NCI-H2196 (cell line): ENCODE measurements at regions not wholly inside any gene's neighbourhood (a gene's known extent, or its start where the extent isn't known, plus 50 kb on each side); places are given as distances from the start of the nearest gene placed in this dataset.
"Not testable (repeated sequence)": the region's sequence is repeated elsewhere in the genome, so short reads cannot be mapped to it uniquely, and the experiment has no call there.

ENCODE experiments used
- DNase-seq: peaks from one replicate; lab custom pipeline; 2025; ENCODE audit not compliant: unreplicated experiment; lab: John Stamatoyannopoulos, UW

- no peak for DNase-seq
Measured at GRCh38 chr5:99614888-99615287, 686.1 kb upstream of the CHD1 start.

- no peak for DNase-seq
Measured at GRCh38 chr5:99607124-99607523, 678.3 kb upstream of the CHD1 start.

GRCh38 chr5:99605904-99606303, 677.1 kb upstream of the CHD1 start:
- no peak for DNase-seq

- DNase-seq: no peak
Measured at GRCh38 chr5:99600952-99601351, 672.1 kb upstream of the CHD1 start.

DNA sequence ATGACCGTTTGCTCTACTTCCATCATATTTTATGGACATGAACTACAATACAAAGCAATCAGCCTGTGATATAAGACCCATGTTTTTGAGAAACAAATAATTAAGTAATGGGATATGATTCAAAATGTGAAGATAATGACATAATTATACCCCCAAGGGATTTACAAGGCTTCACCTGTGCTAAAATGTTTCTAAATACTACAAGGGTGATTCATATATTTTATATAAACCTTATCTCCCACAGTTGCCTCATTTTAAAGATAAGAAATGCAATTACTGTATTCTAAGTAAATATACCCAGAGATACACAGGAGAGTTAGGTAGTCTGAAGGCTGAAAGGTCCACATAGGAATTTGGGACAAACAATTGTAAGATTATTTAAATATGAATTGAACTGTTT, 662.0 kb upstream of the CHD1 start:
- no peak for DNase-seq

- no peak for DNase-seq
Measured at GRCh38 chr5:99589424-99589823, 660.6 kb upstream of the CHD1 start.

- no peak for DNase-seq
Measured at GRCh38 chr5:99587983-99588382, 659.2 kb upstream of the CHD1 start.

GRCh38 chr5:99586878-99587277, 658.1 kb upstream of the CHD1 start:
- no peak for DNase-seq

GRCh38 chr5:99581204-99581603, 652.4 kb upstream of the CHD1 start:
- DNase-seq: not testable (repeated sequence)

GRCh38 chr5:99562937-99563627, 634.3 kb upstream of the CHD1 start:
- DNase-seq: not testable (repeated sequence)

GRCh38 chr5:99553211-99553810, 624.5 kb upstream of the CHD1 start:
- no peak for DNase-seq

GRCh38 chr5:99544356-99544755, 615.5 kb upstream of the CHD1 start:
- no peak for DNase-seq

DNA sequence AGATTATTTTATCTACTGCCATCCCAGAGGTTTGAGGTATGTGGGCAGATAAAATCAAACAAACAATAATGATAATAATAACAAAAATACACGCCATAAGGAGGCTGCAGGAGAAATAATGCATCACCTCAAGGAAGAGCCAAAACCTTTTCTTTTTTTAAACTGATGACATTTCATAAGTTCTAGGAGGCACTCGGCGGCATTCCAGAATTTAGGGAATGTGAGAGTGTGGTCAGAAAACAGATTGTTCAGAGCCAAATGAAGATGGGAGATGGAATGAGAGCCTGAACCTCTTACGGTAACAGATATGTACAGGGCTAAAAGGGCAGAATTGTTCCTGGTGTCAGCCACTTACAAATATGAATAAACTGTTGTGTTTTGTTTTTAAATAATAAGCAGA, 615.0 kb upstream of the CHD1 start:
- no peak for DNase-seq

DNA sequence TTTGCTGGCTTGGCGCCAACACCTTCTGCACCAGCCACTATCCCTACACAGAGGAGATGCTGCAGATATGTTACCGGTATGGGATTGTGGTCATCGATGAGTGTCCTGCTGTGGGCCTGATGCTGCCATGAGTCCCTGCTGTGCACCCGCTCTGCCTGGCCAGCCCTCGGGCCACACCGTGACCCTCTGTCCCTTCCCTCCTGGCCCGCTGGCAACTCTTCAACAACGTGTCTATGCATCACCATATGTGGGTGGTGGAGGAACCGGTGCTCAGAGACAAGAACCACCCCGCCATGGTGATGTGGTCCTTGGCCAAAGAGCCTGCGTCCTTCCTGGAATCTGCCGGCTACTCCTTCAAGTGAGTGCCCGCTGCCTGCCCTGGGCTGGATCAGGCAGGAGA, 605.4 kb upstream of the CHD1 start:
- not testable (repeated sequence) for DNase-seq

GRCh38 chr5:99521666-99522065, 592.9 kb upstream of the CHD1 start:
- DNase-seq: not testable (repeated sequence)

- DNase-seq: not testable (repeated sequence)
Measured at GRCh38 chr5:99515864-99516490, 587.2 kb upstream of the CHD1 start.

DNA sequence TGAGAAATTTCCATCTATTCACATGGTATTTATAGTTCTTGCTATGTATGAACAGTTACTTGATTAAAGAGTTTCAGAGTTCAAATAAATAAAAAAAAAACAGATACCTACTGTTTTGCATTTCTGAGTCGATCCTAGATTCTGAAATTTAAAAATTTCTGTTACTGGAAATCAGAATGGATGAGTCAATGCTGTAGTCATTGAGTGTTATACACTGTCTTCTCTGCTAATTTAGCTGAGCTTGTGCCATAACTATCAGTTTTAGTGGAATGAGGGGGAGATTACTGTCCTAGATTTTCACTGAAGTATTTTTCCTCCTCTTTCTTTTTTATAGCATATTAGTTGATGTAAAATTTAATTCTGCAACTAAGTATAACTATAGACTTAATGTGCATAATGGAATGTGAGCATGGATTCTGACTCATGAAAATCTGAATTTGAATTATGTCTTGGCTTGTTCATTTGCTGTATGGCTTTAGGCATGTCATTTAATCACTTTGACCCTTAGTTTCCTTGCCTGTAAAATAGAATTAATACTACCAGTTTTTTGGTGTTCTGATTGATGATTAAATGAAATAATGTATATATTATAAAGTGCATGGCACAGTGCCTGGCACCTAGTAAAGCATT, 581.5 kb upstream of the CHD1 start:
- not testable (repeated sequence) for DNase-seq

DNA sequence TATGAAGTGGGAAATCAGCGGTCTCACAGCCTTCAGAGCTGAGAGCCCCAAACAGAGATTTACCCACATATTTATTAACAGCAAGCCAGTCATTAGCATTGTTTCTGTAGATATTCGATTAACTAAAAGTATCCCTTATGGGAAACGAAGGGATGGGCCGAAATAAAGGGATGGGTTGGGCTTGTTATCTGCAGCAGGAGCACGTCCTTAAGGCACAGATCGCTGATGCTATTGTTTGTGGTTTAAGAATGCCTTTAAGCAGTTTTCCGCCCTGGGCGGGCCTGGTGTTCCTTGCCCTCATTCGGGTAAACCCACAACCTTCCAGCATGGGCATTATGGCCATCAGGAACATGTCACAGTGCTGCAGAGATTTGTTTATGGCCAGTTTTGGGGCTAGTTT, 580.3 kb upstream of the CHD1 start:
- DNase-seq: not testable (repeated sequence)

- not testable (repeated sequence) for DNase-seq
Measured at GRCh38 chr5:99495456-99495855, 566.6 kb upstream of the CHD1 start.

GRCh38 chr5:99478450-99478849, 549.6 kb upstream of the CHD1 start:
- not testable (repeated sequence) for DNase-seq

- not testable (repeated sequence) for DNase-seq
Measured at GRCh38 chr5:99473328-99473727, 544.5 kb upstream of the CHD1 start.

DNA sequence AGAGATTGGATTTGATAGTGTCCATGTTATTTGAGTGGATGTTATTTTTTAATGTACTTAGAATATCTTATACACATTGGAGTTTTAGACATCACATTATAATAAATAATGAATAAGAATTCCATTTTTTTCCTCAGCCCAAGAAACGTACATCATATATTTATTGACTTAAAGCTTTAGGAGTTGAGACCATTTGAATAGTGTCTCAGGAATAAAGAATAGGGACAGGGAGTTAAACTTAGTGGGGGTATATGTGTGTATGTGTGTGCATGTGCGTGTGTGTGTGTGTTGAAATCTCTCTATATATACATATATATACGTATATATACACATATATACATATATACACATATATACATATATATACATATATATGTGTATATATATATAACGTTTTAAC, 542.9 kb upstream of the CHD1 start:
- DNase-seq: not testable (repeated sequence)
